Chondrocyte (in vitro differentiated cells): ENCODE measurements at regions not wholly inside any gene's neighbourhood (a gene's known extent, or its start where the extent isn't known, plus 50 kb on each side); places are given as distances from the start of the nearest gene placed in this dataset.

Experiments used
- DNase-seq: peaks from one replicate; pipeline ENCODE4 v3.0.0; 2021; ENCODE audit warnings: mixed read lengths, low spot score
- H3K27ac Mint-ChIP-seq: one replicate; pipeline ENCODE4 v1.8.0; 2021; ENCODE audit warnings: mild to moderate bottlenecking, moderate library complexity, mixed read lengths; ENCODE audit not compliant: unreplicated experiment
- H3K27me3 Mint-ChIP-seq: 2 replicates; pipeline ENCODE4 v1.8.0; 2021; ENCODE audit warnings: low read depth, mixed read lengths
- H3K36me3 Mint-ChIP-seq: 2 replicates; pipeline ENCODE4 v1.8.0; 2021; ENCODE audit warnings: low read depth, mixed read lengths
- H3K4me1 Mint-ChIP-seq: 2 replicates; pipeline ENCODE4 v1.8.0; 2021; ENCODE audit warnings: low read depth, mild to moderate bottlenecking, mixed read lengths
- H3K4me3 Mint-ChIP-seq: one replicate; pipeline ENCODE4 v1.8.0; 2021; ENCODE audit warnings: mild to moderate bottlenecking, moderate library complexity, mixed read lengths; ENCODE audit not compliant: unreplicated experiment
- H3K9me3 Mint-ChIP-seq: 2 replicates; pipeline ENCODE4 v1.8.0; 2021; ENCODE audit warnings: low read depth, mixed read lengths
- CTCF ChIP-seq: fragments of 200-600 bp; sonication (generic); IDR thresholded peaks from 2 replicates; pipeline ENCODE4 v1.5.0; 2021; ENCODE audit warnings: antibody characterized with exemption, mild to moderate bottlenecking, moderate library complexity

DNA sequence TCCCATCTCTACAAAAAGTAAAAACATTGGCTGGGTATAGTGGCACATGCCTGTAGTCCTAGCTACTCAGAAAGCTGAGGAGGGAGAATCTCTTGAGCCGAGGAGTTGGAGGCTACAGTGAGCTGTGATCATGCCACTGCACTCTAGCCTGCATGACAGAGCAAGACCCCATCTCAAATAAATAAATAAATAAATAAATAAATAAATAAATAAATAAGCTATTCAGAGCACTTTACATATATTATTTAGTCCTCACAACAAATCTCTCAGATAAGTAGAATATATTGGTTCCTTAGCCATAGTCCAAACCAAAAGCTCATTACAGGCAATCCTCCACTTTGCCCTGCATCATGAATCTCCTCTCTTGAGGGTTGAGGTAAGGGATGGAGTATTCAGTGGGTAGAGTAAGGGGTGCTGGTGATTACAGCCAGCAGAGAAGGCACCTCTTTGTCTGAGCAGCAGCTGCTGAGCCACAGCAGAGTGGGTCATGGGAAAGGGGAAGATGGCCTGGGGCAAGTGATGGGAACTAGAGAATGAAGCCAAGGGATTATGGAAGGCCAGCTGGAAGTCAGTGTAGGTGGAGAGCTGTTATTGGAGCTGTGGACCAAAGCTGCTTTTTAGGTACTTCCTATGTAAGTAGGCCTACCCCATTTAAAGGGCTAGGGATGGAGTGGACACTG lies 115.5 kb upstream of the ZNF644 start:
- DNase-seq, result no peak
- H3K4me3 Mint-ChIP-seq, result no peak overlapping the region
- peaks cover 11% of the 10 kb centered on the region for H3K27me3 Mint-ChIP-seq
- H3K27ac Mint-ChIP-seq, result no peak overlapping the region
- H3K36me3 Mint-ChIP-seq, result no peaks in the 10 kb centered on the region
- TF ChIP-seq CTCF, result no peak
- no peaks in the 10 kb centered on the region for H3K9me3 Mint-ChIP-seq
- H3K4me1 Mint-ChIP-seq, result no peaks in the 10 kb centered on the region

DNA sequence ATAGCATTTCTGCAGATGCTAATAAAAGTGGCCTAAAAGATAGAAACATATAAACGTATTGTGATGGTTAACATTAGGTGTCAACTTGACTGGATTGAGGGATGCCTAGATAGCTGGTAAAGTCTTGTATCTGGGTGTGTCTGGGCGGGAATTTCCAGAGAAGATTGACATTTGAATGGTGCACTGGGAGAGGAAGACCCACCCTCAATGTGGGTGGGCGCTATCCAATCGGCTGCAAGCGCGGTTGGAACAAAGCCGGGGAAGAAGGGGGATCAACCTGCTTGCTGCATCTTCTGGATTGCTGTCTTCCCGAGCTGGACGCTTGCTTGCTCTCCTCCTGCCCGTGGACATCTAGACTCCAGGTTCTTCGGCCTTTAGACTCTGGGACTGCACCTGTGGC lies 114.0 kb upstream of the ZNF644 start:
- Mint-ChIP-seq H3K4me1 (no peaks in the 10 kb centered on the region), H3K36me3 (no peaks in the 10 kb centered on the region), H3K4me3 (no peak overlapping the region), H3K27me3 (peaks cover 11% of the 10 kb centered on the region), H3K9me3 (no peaks in the 10 kb centered on the region), H3K27ac (no peak overlapping the region)
- no peak for TF ChIP-seq CTCF
- DNase-seq, result no peak

DNA sequence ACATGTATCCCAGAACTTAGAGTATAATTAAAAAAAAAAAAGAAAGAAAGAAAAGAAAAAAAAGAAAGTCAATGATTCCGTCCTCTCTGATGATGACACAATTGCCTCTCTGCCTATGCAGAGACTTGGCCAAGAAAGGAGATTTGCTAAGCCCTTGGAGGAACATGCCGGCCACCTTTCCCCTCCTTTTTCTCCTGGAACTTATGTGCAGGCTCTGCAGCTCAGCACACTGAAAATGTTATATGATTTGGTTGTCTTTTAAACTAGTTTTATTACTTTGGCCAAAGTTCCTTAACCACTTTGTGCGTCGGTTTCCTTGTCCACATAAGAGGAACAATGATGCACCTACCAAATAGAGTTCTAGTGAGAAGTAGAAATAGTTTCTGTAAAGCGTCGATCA lies 111.4 kb upstream of the ZNF644 start:
- no peak for TF ChIP-seq CTCF
- H3K27me3 Mint-ChIP-seq, result peaks cover 8% of the 10 kb centered on the region
- no peaks in the 10 kb centered on the region for H3K36me3 Mint-ChIP-seq

DNA sequence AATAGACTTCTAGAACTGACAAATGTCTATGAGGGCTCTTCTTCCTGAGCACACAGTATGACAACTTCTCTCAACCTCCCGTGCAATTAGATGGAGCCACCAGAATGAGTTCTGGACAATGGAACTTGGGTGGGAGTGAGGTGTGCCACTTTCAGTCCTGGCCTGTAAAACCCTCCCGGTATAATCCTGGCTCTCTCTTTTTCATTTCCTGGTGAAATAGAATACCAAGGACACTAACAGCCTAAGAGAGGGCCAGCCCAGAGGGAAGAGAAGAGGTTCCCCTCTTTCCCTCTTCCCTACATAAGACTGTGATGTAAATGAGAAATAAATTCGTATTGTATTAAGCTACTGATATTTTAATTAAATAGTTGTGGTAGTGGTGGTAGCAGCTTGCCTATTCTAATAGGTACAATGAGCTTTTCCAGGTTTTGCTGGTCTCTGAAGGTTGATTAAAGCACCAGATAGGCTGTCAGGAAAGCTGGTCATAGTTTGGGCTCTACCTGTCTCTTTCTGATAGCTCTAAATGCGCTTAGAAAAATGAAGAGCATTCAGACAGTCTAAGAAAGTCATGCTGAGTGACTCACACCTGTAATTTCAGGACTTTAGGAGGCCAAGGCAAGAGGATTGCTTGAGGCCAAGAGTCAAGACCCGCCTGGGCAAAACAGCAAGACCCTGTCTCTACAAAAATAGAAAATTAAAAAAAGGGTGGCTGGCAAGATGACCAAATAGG lies 108.6 kb upstream of the ZNF644 start:
- H3K36me3 Mint-ChIP-seq, result no peaks in the 10 kb centered on the region
- no peak overlapping the region for H3K4me3 Mint-ChIP-seq
- H3K4me1 Mint-ChIP-seq, result no peaks in the 10 kb centered on the region
- DNase-seq, result no peak
- no peaks in the 10 kb centered on the region for H3K9me3 Mint-ChIP-seq
- no peak overlapping the region for H3K27ac Mint-ChIP-seq
- TF ChIP-seq CTCF, result no peak
- peaks cover 8% of the 10 kb centered on the region for H3K27me3 Mint-ChIP-seq

More for the DNA sequence above, 111.4 kb upstream of the ZNF644 start:
- no peaks in the 10 kb centered on the region for H3K4me1 Mint-ChIP-seq
- no peak for DNase-seq
- H3K4me3 Mint-ChIP-seq, result no peak overlapping the region
- no peak overlapping the region for H3K27ac Mint-ChIP-seq
- H3K9me3 Mint-ChIP-seq, result no peaks in the 10 kb centered on the region

GRCh38 chr1:91129458-91129857 lies 107.6 kb upstream of the ZNF644 start:
- H3K4me3 Mint-ChIP-seq, result no peak overlapping the region
- no peaks in the 10 kb centered on the region for H3K4me1 Mint-ChIP-seq
- peaks cover 8% of the 10 kb centered on the region for H3K27me3 Mint-ChIP-seq
- no peak overlapping the region for H3K27ac Mint-ChIP-seq
- H3K9me3 Mint-ChIP-seq, result no peaks in the 10 kb centered on the region
- DNase-seq, result no peak
- no peaks in the 10 kb centered on the region for H3K36me3 Mint-ChIP-seq
- no peak for TF ChIP-seq CTCF
